ENCODE measurements at regions not wholly inside any gene's neighbourhood (a gene's known extent, or its start where the extent isn't known, plus 50 kb on each side); places are given as distances from the start of the nearest gene placed in this dataset.

GRCh38 chr4:3820806-3821579 lies 54.8 kb downstream of the ADRA2C start:
- intact Hi-C loops (cut with micrococcal nuclease; ENCODE audit: unreplicated experiment), result no loop called here
- no TSS peak for BruUV-seq (replicated peaks)
- H3K9me3 ChIP-seq (ENCODE audit: low read depth, low read length, poor library complexity, severe bottlenecking), result no peaks in the 10 kb centered on the region
- H3K36me3 ChIP-seq (ENCODE audit: insufficient read depth, low read length, poor library complexity, severe bottlenecking), result no peaks in the 10 kb centered on the region
- H3K4me1 ChIP-seq (ENCODE audit: insufficient read depth, low read length, poor library complexity, severe bottlenecking), result no peaks in the 10 kb centered on the region
- DNase-seq (ENCODE audit: low spot score), result no peak
- H3K27me3 ChIP-seq (replicated peaks; ENCODE audit: insufficient read depth, low read depth, low read length, poor library complexity), result no peaks in the 10 kb centered on the region
- ChIA-PET POLR2A (ENCODE audit: low non-redundant PET) (no interaction called here), CTCF (no interaction called here)
- H3K4me3 ChIP-seq (ENCODE audit: low read depth, low read length, poor library complexity, severe bottlenecking), result no peak overlapping the region
- TF ChIP-seq EZH2 (IDR thresholded peaks at IDR 0.05; ENCODE audit: borderline replicate concordance, low read depth, low read length, poor library complexity, severe bottlenecking) (no peak), CTCF (conservative IDR thresholded peaks at IDR 0.05; ENCODE audit: low read depth, low read length) (no peak)
- no peak overlapping the region for H3K27ac ChIP-seq (ENCODE audit: low read depth, low read length, poor library complexity, severe bottlenecking)

- Histone ChIP-seq H3K4me1 (ENCODE audit: insufficient read depth, low read length, poor library complexity, severe bottlenecking) (no peaks in the 10 kb centered on the region), H3K27me3 (replicated peaks; ENCODE audit: insufficient read depth, low read depth, low read length, poor library complexity) (no peaks in the 10 kb centered on the region), H3K27ac (ENCODE audit: low read depth, low read length, poor library complexity, severe bottlenecking) (no peak overlapping the region), H3K36me3 (ENCODE audit: insufficient read depth, low read length, poor library complexity, severe bottlenecking) (no peaks in the 10 kb centered on the region), H3K9me3 (ENCODE audit: low read depth, low read length, poor library complexity, severe bottlenecking) (no peaks in the 10 kb centered on the region), H3K4me3 (ENCODE audit: low read depth, low read length, poor library complexity, severe bottlenecking) (no peak overlapping the region)
- TF ChIP-seq EZH2 (IDR thresholded peaks at IDR 0.05; ENCODE audit: borderline replicate concordance, low read depth, low read length, poor library complexity, severe bottlenecking) (no peak), CTCF (conservative IDR thresholded peaks at IDR 0.05; ENCODE audit: low read depth, low read length) (no peak)
- ChIA-PET CTCF (no interaction called here), POLR2A (ENCODE audit: low non-redundant PET) (no interaction called here)
- intact Hi-C loops (cut with micrococcal nuclease; ENCODE audit: unreplicated experiment), result no loop called here
- BruUV-seq (replicated peaks), result no TSS peak
- DNase-seq (ENCODE audit: low spot score), result no peak
Observed at GRCh38 chr4:3821580-3822229, 55.5 kb downstream of the ADRA2C start.

- CTCF ChIA-PET, result no interaction called here
Observed at GRCh38 chr4:3822230-3822947, 56.2 kb downstream of the ADRA2C start.

More at GRCh38 chr4:3822230-3822947, 56.2 kb downstream of the ADRA2C start:
- no peak overlapping the region for H3K27ac ChIP-seq (ENCODE audit: low read depth, low read length, poor library complexity, severe bottlenecking)
- no TSS peak for BruUV-seq (replicated peaks)
- H3K4me1 ChIP-seq (ENCODE audit: insufficient read depth, low read length, poor library complexity, severe bottlenecking), result peaks cover 2% of the 10 kb centered on the region
- no peaks in the 10 kb centered on the region for H3K36me3 ChIP-seq (ENCODE audit: insufficient read depth, low read length, poor library complexity, severe bottlenecking)
- intact Hi-C loops (cut with micrococcal nuclease; ENCODE audit: unreplicated experiment), result no loop called here
- TF ChIP-seq CTCF (conservative IDR thresholded peaks at IDR 0.05; ENCODE audit: low read depth, low read length) (no peak), EZH2 (IDR thresholded peaks at IDR 0.05; ENCODE audit: borderline replicate concordance, low read depth, low read length, poor library complexity, severe bottlenecking) (no peak)
- POLR2A ChIA-PET (ENCODE audit: low non-redundant PET), result no interaction called here
- DNase-seq (ENCODE audit: low spot score), result no peak
- no peaks in the 10 kb centered on the region for H3K9me3 ChIP-seq (ENCODE audit: low read depth, low read length, poor library complexity, severe bottlenecking)
- H3K4me3 ChIP-seq (ENCODE audit: low read depth, low read length, poor library complexity, severe bottlenecking), result no peak overlapping the region
- H3K27me3 ChIP-seq (replicated peaks; ENCODE audit: insufficient read depth, low read depth, low read length, poor library complexity), result no peaks in the 10 kb centered on the region

All from A673 (cell line).